T47D (cell line): ENCODE measurements at regions not wholly inside any gene's neighbourhood (a gene's known extent, or its start where the extent isn't known, plus 50 kb on each side); places are given as distances from the start of the nearest gene placed in this dataset.
"Not testable (repeated sequence)": the region's sequence is repeated elsewhere in the genome, so short reads cannot be mapped to it uniquely, and the experiment has no call there.

Experiments
- DNase-seq, 2 experiments: peaks; one replicate each; pipeline versions ENCODE4 v3.0.0 to v3.0.0-alpha.2; 2011 to 2012; ENCODE audit warnings: low read depth in 1 of 2, low spot score in 1 of 2
- JUND ChIP-seq: IDR thresholded peaks from 2 replicates; pipeline ENCODE4 v1.6.1; 2012; ENCODE audit warnings: low read depth
- in situ Hi-C: cut with HindIII; loops from 2 replicates; pipeline ENCODE4 v1.10.0; 2016; ENCODE audit warnings: low sequenced_read_pairs, low pct_unique_long_range_greater_than_20kb

- in situ Hi-C loops, result no loop called here
- DNase-seq, result peak in 1 of 2 experiments; percentile 24
- no peak for TF ChIP-seq JUND
Observed at GRCh38 chr9:106771608-106772007, 91.4 kb upstream of the ZNF462 start.

- DNase-seq, result no peak
- in situ Hi-C loops, result no loop called here
- no peak for TF ChIP-seq JUND
Observed at GRCh38 chr9:106772523-106773290, 90.3 kb upstream of the ZNF462 start.

- in situ Hi-C loops, result no loop called here
- DNase-seq, result no peak
- TF ChIP-seq JUND, result no peak
Observed at GRCh38 chr9:106773750-106774149, 89.2 kb upstream of the ZNF462 start.

- TF ChIP-seq JUND, result no peak
- in situ Hi-C loops, result no loop called here
- DNase-seq, result no peak
Observed at GRCh38 chr9:106775960-106776359, 87.0 kb upstream of the ZNF462 start.

- in situ Hi-C loops, result no loop called here
- DNase-seq, result no peak
- TF ChIP-seq JUND, result no peak
Observed at GRCh38 chr9:106779796-106780195, 83.2 kb upstream of the ZNF462 start.

GRCh38 chr9:106783121-106783520, 79.8 kb upstream of the ZNF462 start:
- no peak for DNase-seq
- in situ Hi-C loops, result no loop called here
- TF ChIP-seq JUND, result no peak

- no peak for DNase-seq
- TF ChIP-seq JUND, result no peak
- in situ Hi-C loops, result no loop called here
Observed at GRCh38 chr9:106784076-106784475, 78.9 kb upstream of the ZNF462 start.

- TF ChIP-seq JUND, result no peak
Observed at GRCh38 chr9:106785200-106785599, 77.8 kb upstream of the ZNF462 start.

GRCh38 chr9:106788021-106788420, 74.9 kb upstream of the ZNF462 start:
- DNase-seq, in situ Hi-C loops: not testable (repeated sequence)

More at GRCh38 chr9:106785200-106785599, 77.8 kb upstream of the ZNF462 start:
- no peak for DNase-seq
- in situ Hi-C loops, result no loop called here

GRCh38 chr9:106795031-106795430, 67.9 kb upstream of the ZNF462 start:
- TF ChIP-seq JUND, result no peak
- no peak for DNase-seq
- in situ Hi-C loops, result no loop called here

- no peak for TF ChIP-seq JUND
- no peak for DNase-seq
- in situ Hi-C loops, result no loop called here
Observed at GRCh38 chr9:106796771-106797170, 66.2 kb upstream of the ZNF462 start.

- in situ Hi-C loops, result no loop called here
- DNase-seq, result no peak
- no peak for TF ChIP-seq JUND
Observed at GRCh38 chr9:106797299-106797698, 65.7 kb upstream of the ZNF462 start.

- in situ Hi-C loops, result no loop called here
- no peak for DNase-seq
- no peak for TF ChIP-seq JUND
Observed at GRCh38 chr9:106798016-106798799, 64.8 kb upstream of the ZNF462 start.
